HG03039 (cell line): ENCODE measurements at regions not wholly inside any gene's neighbourhood (a gene's known extent, or its start where the extent isn't known, plus 50 kb on each side); places are given as distances from the start of the nearest gene placed in this dataset.
"Not testable (repeated sequence)": the region's sequence is repeated elsewhere in the genome, so short reads cannot be mapped to it uniquely, and the experiment has no call there.

Experiments used
- ATAC-seq: cut with Tn5 transposase; IDR thresholded peaks from one replicate; pipeline ENCODE4 v1.9.1; 2021; ENCODE audit warnings: mild to moderate bottlenecking, moderate library complexity; ENCODE audit not compliant: unreplicated experiment

DNA sequence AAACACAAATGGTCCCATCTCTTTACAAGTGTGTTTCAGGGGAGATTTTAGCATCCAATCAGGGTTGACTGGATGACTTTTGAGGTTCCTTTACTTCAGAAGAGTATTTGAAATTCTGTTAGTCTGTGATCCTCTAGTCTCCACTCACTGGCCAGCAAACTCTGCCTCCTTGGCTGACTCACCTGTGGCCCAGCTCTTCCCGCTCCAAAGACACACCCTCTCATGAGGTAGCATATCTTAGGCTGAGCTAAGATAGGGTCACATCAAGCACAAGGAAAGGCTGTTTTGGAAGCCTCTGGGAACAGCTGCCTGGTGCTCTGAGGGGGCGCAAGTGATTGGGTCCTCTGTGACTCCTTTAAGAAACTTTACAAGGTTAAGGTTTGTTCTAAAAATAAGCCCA lies 102.3 kb upstream of the FGGY start:
- ATAC-seq, result no peak

DNA sequence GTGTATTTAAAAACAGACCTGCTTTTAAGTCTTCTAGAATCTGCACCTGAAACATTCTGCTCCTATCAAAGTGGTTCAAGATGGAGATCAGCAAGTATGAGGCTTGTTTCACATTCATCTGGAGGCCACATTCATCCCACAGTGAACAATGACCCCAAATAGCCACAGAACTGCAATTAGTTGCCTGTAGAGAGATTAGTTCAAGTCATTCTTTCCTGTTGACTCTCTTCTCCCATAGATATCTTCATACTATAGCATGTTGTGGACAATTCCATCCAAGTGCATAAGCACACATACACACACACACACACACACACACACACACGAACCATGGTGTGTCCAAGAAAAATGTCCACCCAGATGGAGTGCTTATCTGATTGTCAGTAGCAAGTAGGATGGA lies 101.7 kb upstream of the FGGY start:
- no peak for ATAC-seq

DNA sequence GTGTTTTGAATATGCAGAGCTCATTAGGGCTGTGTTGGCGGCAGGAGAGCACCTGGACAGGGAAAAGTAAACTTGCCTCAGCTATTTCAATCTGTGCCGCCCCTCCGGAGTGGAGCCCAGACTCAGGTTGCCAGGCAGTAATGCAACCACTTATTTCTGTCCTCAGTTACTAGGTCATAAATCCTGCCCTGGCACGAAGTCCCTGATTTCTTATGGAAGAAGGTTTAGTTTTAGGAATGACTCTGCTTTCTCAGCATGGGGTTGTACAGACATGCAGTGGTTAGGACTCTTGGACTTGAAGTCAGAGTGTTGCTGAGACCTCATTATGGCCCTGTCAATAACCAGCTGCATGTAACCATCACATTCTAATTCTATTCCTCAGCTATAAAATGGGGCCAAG lies 98.3 kb upstream of the FGGY start:
- no peak for ATAC-seq

DNA sequence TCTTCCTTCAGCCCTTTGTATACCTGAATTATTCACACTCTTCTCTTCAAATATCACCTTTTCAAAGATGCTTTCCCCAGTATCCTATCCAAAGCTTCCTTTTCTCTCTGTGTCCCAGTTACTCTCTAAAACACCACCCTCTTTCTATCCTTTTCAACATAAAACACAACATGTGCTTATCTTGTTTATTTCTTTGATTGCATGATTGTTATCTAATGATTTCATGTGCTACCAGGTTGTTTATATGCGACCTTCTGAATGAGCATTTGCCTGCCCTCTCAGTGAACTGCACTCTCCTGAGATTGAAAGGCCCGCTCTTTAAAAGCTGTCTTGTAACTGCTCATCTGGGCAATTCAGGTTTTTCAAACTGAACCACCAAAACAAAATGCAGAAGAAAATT lies 97.7 kb upstream of the FGGY start:
- ATAC-seq, result no peak

DNA sequence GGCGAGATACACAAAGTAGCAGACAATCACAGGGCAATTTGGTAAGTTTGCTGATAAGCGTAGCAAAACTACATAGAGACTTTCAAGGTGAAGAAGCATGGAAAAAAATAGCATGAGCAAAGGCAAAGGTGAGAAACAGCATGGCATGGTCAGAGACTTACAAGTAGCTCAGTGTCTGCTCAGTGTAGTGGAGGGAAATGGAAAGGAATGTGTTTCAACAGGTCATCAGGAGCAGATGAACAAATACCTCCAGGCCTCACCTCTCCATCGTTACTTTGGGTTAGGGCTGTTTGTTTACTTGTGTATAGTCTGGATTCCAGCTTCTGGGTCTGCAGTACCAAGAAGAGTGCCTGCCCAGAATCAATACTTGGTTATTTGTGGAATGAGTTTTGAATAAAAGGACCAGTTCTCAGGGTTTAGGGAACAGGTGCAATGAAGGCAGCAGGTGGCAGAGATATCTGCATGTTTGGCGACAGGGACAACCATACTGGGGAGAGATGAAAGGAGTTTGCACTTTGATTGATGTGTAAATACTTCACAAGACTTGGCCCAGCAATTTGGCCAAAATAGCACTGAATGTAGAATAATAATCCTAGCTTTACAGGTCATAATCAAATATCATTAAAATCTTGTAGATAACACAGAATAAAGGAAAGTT lies 97.0 kb upstream of the FGGY start:
- ATAC-seq, result no peak

DNA sequence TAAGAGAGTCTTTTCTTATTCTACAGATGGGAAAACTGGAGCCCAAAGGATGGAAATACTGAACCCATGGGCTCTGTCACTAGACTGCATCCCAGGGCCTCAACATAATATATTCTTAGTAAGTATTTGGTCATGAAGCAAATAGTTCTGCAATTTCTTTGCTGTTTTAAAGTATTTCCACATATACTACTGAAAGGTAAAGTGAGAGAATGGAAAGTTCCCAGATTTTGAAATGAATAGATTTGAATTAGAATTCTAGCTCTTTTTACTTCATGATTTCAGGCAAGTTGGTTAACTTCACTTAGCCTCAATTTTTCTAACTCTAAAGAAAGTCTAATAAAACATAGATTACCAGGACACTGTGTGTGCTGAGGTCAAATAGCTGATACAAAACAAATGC lies 95.6 kb upstream of the FGGY start:
- no peak for ATAC-seq

DNA sequence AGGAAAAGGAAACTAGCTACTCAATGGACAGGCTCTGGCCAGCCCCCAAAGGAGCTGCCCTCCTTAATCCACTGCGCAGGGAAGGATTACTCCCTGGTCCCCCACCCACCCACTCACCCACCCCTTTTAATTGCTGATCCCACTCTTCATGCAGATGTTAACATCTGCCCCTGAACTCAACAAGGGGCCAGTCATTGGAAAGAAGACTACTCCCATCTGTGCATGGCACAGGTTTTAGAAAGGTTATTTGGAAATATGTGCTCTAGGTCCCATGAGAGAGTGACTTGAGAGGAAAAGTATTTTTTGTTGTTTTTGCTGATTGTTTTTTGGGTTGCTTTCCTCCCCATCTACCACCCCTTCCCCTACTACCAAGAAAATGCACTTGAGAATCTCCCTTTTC lies 94.4 kb upstream of the FGGY start:
- no peak for ATAC-seq

DNA sequence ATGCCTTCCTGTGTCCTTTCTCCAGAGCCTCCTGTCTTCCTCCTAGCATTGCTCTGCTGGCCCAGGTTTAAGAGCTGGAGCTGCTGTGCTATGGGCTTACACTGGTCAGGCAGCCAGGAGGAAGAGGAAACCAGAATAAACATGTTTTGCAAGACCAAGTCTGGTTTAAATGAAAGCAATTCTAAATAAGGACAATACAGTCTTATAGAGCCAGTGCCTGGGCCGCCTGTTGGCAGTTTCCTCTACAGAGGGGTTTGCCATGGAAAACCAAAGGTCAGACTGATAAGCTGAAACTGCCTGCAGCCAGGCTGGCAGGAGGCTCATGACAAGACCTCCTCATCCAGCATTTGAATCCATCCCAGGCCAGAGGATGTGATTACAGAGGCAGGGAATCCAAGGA lies 92.9 kb upstream of the FGGY start:
- no peak for ATAC-seq

DNA sequence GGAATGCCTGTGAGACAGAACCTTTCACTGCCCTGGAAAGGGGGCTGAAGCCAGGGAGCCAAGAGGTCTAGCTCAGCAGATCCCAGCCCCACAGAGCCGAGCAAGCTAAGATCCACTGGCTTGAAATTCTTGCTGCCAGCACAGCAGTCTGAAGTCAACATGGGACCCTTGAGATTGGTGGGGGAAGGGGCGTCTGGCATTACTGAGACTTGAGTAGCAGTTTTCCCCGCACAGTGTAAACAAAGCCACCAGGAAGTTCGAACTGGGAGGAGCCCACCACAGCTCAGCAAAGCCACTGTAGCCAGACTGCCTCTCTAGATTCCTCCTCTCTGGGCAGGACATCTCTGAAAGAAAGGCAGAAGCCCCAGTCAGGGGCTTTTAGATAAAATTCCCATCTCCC lies 90.3 kb upstream of the FGGY start:
- not testable (repeated sequence) for ATAC-seq

DNA sequence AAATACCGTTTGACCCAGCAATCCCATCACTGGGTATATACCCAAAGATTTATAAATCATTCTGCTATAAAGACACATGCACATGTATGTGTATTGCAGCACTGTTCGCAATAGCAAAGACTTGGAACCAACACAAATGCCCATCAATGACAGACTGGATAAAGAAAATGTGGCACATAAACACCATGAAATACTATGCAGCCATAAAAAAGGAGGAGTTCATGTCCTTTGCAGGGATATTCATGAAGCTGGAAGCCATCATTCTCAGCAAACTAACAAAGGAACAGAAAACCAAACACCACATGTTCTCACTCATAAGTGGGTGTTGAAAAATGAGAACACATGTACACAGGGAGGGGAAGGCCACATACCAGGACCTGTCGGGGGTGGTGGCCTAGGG lies 86.5 kb upstream of the FGGY start:
- ATAC-seq, result not testable (repeated sequence)

DNA sequence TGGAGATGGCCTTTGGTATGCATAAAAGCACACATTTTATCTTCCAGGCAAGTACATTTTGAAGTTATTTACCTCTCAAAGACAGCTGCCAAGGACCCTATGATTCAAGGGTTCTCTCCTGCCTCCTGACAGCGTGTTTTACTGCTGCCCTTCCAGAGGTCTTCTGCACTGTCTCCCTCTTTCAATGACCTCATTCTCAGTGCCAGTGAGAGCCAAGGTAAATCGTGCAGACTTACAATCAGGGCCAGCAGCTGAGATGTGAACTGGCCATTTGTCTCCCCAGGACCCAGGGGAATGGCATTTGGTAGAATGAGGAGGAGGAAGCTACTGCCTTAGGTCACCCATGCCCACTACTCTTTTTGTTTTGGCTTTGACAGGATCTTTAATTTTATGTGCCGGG lies 84.2 kb upstream of the FGGY start:
- ATAC-seq, result no peak

DNA sequence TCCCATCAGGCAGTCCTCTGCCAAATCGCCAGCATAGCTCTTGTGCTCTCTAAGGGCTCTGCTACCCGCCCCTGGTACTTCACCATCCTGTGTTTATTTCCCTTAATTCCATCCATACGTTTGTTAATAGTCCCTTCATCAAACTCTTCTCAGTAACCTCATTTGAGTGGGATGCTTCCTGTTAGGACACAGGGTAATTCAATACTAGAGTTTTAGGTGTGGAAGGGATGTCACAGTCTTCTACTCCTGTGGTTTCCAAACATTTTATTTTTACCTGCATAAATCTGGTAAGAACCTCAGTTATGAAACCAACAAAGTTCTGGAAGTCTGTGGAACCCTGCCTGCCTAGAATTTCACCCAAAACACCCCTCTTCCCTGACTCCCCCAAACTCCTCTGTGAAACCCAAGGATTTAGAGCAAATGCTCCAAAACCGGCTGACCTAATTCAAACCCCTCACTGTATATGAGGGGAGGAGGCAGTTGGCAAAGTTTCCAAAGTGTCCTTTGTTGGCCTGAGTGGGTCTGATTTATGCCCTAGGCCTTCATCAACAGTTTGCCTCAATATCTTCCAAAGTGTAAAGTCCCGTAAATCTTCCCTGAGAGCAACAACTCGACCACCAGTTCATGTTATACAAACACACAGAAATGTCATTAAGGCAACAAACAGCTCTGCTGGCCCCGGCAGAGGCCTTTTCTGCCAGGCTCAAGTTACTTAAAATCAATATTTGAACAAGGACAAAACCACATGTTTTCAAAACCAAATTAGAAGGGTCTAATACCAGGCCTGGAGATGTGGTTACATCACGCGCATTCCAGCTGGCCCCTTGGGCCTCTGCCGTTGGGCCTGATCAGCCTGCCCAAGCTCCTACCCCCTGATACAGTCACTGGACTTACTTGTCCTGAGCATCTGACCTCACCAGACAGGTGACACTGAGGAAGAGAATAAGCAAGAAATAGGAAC lies 82.4 kb upstream of the FGGY start:
- no peak for ATAC-seq

DNA sequence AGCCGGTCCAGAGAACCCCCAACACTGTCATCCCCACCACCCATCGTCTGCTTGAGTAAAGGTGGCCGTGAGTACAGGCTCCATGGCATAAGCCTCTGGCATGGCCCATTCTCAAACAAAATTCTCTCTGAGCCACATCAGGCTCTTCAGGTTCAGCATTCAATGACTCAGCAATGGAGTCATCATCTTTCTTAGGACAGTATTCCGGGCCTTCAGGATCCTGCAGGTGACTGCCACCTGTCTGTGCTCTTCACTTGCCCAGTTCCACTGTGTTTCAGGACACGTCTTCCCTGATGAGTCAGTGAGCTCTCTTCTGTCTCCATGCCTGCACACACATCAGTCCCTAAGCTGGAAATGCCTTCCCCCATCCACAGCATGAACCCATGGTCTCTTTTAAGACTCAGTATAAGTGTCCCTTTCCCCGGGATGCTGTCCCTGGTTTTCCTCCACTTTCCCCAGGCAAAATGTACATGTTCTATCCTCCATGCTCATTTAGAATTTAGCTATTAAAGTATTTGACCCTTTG lies 81.1 kb upstream of the FGGY start:
- no peak for ATAC-seq

DNA sequence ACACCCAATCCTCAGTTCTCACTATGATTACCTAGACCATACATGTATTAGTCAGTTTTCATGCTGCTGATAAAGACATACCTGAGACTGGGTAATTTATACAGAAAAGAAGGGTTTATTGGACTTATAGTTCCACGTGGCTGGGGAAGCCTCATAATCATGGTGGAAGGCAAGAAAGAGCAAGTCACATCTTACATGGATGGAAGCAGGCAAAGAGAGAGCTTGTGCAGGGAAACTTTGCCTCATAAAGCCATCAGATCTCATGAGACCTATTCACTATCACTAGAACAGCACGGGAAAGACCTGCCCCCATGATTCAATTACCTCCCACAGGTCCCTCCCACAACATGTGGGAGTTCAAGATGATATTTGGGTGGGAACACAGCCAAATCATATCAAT lies 79.5 kb upstream of the FGGY start:
- not testable (repeated sequence) for ATAC-seq

DNA sequence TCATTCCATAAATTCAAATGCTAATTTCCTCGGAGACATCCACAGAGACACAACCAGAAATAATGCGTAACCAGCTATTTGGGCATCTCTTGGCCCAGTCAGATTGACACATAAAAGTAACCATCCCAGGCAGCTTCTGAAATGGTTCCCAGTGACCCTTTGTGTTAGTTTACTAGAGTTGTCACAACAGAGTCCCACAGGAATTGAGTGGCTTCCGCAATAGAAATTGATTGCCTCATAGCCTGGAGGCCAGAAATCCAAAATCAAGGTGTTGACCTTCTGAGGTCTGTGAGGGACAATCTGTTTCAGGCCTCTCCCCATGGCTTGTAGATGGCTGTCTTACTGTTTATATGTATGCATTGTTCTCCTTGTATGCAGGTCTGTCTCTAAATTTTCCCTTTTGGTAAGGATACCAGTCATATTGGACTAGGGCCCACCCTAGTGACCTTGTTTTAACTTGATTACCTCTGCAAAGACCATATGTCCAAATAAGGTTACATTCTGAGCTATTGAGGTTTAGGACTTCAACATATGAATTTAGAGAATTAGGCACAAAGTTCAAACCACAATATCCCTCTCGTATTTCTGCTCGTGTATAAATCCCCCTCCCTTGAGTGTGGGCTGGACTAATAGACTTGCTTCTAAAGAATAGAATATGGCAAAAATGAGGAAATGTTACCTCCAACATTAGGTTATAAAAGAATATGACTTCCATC lies 78.2 kb upstream of the FGGY start:
- ATAC-seq, result no peak

DNA sequence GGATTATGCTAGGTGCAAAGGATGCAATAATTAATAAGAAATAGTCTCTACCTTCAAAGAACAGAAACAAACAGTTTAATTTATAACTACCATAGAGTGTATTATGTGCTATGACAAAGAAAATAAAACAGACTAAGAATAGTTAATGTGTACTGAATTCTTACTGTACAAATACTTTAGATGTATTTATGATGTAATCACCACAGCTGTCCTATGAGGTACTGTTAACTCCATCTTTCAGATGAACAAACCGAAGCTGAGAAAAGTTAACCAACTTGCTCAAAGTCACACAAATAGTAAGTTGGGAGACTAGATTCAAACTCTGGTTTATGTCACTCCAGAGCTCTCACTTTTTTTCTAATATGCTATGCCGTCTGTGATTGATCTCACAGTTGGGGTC lies 77.0 kb upstream of the FGGY start:
- no peak for ATAC-seq

DNA sequence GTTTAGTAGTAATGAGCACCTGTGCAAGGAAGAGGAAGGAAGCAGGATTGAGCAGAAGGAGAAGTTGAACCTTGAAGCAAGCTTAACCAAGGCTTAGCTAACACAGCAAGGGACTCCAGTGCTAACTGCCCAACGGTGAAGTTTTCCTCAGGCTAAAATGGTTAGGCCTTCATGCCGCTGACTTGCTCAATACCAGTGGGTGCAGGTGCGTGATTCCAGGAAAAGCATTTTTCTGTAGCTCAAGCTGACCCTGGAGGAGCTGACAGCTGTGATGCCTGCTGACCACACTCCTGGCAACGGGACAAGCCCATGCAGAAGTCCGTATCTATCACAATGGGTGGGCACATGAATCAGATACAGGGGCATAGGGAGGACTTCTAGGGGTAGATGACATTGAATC lies 76.5 kb upstream of the FGGY start:
- no peak for ATAC-seq

DNA sequence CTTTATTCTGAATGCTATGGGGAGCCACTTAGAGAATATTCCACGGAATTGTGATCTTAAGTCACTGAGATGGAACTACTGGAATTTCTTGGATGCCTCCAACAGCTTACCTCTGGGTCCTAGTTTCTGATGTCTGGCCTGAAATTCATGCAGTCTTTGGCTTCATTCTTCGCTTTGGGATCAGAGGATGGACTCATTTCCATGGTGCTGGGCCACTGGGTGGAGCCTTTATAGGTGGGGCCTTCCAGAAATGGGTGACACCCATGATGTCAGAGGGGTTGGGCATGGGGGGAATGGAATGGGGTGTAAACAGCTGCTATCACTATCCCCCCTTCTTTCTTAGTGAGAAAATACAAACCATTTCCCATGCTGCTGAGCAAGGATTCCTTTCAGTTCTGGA lies 73.7 kb upstream of the FGGY start:
- ATAC-seq, result no peak

DNA sequence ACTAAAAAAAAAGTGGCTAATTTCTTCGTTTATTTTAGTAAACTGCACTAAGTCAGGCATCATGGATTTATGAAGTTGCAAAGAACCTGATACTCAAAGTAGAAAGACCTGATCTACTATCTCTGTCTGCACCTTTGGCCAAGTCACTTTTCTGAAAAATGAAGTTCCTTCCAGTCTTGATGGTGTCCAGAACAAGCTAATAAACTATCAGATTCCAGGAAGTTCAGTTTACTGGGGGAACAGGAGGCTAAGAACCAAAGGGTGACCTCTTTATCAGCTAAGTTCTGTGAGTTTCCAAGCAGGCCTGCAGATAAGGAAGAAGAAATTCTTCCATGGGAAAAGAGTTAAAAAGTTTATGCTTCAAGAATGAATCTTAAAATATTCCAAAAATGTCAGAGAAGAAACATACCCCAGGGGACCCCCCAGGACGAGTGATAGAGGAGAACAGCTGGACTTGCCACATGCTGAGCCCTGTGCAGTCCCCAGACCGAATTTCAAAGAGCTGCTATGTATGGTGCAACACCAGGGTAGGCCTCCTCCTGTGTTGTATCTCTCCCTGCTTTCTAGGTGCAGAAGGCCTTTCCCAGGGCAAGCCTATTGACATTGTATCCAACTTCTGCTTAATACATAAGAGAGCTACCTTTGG lies 72.8 kb upstream of the FGGY start:
- ATAC-seq, result no peak

DNA sequence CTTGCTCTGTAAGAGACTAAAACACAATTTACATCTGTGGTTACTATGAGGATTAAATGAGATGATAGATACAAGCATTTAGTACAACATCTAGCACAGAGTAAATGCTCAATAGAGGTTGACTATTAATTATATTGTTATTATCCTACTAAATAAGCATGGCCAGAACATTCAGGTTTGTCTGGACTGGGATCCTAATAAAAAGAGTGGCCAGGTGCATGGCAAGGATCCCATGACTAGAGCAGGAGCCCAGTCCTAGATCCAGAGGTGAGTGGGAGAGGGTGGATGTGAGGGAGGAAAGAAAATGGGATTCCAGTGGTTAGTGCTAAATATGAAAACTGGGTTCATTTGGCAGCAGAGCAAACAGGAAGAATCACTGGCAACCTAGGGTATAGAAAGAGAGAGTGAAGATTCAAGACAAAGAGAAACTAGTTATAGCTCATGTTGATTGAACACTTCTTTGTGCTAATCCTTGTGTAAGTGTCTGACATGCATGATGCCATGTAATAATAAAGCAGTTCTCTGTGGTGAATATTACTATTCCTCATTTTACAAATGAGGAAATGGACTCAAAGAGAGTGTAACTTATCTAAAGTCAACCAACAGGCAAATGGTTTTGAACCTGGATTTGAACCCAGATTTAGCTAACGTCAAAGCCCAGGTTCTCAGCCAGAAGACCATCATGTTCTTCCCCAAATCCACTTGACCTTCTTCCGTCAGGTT lies 71.1 kb upstream of the FGGY start:
- ATAC-seq, result no peak
